ENCODE measurements at regions not wholly inside any gene's neighbourhood (a gene's known extent, or its start where the extent isn't known, plus 50 kb on each side); places are given as distances from the start of the nearest gene placed in this dataset.
"Not testable (repeated sequence)": the region's sequence is repeated elsewhere in the genome, so short reads cannot be mapped to it uniquely, and the experiment has no call there.

GRCh38 chr1:187847531-187847930, 1018.8 kb downstream of the PLA2G4A start:
- ATAC-seq (ENCODE audit: low FRiP score) = no peak
- TF ChIP-seq, protein P1, sequence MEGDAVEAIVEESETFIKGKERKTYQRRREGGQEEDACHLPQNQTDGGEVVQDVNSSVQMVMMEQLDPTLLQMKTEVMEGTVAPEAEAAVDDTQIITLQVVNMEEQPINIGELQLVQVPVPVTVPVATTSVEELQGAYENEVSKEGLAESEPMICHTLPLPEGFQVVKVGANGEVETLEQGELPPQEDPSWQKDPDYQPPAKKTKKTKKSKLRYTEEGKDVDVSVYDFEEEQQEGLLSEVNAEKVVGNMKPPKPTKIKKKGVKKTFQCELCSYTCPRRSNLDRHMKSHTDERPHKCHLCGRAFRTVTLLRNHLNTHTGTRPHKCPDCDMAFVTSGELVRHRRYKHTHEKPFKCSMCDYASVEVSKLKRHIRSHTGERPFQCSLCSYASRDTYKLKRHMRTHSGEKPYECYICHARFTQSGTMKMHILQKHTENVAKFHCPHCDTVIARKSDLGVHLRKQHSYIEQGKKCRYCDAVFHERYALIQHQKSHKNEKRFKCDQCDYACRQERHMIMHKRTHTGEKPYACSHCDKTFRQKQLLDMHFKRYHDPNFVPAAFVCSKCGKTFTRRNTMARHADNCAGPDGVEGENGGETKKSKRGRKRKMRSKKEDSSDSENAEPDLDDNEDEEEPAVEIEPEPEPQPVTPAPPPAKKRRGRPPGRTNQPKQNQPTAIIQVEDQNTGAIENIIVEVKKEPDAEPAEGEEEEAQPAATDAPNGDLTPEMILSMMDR (IDR thresholded peaks at IDR 0.05) = no peak
- no peak for DNase-seq (ENCODE audit: low spot score)

GRCh38 chr1:187848321-187848720, 1019.6 kb downstream of the PLA2G4A start:
- DNase-seq (ENCODE audit: low spot score) (no peak), ATAC-seq (ENCODE audit: low FRiP score) (no peak)
- TF ChIP-seq, protein P1 (IDR thresholded peaks at IDR 0.05) = no peak

DNA sequence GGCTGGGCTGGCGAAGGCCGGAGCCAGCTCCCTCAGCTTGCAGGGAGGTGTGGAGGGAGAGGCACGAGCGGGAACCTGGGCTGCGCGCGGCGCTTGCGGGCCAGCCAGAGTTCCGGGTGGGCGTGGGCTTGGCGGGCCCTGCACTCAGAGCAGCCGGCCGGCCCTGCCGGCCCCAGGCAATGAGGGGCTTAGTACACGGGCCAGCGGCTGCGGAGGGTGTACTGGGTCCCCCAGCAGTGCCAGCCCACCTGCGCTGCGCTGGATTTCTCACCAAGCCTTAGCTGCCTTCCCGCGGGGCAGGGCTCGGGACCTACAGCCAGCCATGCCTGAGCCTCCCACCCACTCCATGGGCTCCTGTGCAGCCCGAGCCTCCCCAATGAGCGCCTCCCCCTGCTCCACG, 1021.4 kb downstream of the PLA2G4A start:
- not testable (repeated sequence) for ATAC-seq (ENCODE audit: low FRiP score)

GRCh38 chr1:187853505-187853904, 1024.8 kb downstream of the PLA2G4A start:
- ATAC-seq (ENCODE audit: low FRiP score) (no peak), DNase-seq (ENCODE audit: low spot score) (no peak)
- TF ChIP-seq, protein P1 (IDR thresholded peaks at IDR 0.05) = no peak

More for the DNA sequence above, 1021.4 kb downstream of the PLA2G4A start:
- not testable (repeated sequence) for DNase-seq (ENCODE audit: low spot score)

DNA sequence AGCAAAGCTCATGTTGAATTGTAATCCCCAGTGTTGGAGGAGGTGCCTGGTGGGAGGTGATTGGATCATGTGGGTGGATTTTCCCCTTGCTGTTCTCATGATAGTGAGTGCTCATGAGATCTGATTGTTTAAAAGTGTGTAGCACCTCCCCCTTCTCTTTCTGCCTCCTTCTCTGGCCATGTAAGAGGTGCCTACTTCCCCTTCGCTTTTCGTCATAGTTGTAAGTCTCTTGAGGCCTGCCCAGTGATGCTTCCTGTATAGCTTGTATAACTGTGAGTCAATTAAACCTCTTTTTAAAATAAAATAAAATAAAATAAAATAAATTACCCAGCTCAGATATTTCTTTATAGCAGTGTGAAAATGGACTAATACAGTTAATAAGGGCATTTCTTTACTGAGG, 1025.7 kb downstream of the PLA2G4A start:
- ATAC-seq (ENCODE audit: low FRiP score) (no peak), DNase-seq (ENCODE audit: low spot score) (no peak)
- TF ChIP-seq, protein P1 (IDR thresholded peaks at IDR 0.05) = no peak

GRCh38 chr1:187862506-187862905, 1033.8 kb downstream of the PLA2G4A start:
- DNase-seq (ENCODE audit: low spot score) (no peak), ATAC-seq (ENCODE audit: low FRiP score) (no peak)
- TF ChIP-seq, protein P1 (IDR thresholded peaks at IDR 0.05) = no peak

DNA sequence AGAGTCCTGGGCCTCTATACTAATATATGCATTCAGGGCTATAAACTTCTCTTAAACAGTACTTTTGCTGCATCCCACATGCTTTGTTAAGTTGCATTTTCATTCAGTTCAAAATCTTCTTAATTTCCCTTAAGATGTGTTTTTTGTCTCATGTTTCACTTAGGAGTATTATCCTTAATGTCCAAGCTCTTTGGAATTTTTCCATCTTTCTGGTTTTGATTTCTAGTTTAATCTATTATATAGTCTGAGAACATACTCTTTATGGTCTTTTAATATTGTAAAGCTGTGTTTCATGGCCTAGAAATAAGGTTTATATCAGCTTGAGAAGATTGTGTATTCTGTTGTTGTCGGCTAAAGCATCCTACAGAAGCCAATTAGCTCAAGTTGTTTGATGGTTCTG, 1041.8 kb downstream of the PLA2G4A start:
- DNase-seq (ENCODE audit: low spot score) = no peak
- TF ChIP-seq, protein P1 (IDR thresholded peaks at IDR 0.05) = no peak
- no peak for ATAC-seq (ENCODE audit: low FRiP score)

Measured in omental fat pad (tissue), 3 donors.